ENCODE measurements at regions not wholly inside any gene's neighbourhood (a gene's known extent, or its start where the extent isn't known, plus 50 kb on each side); places are given as distances from the start of the nearest gene placed in this dataset.

GRCh38 chr1:217322834-217323233 lies 308.1 kb downstream of the GPATCH2 start:
- TF ChIP-seq EP300 (IDR thresholded peaks at IDR 0.05; ENCODE audit: low read depth) (no peak), CTCF (IDR thresholded peaks at IDR 0.05) (no peak), POLR2AphosphoS5 (IDR thresholded peaks at IDR 0.05) (no peak)
